ENCODE measurements at regions not wholly inside any gene's neighbourhood (a gene's known extent, or its start where the extent isn't known, plus 50 kb on each side); places are given as distances from the start of the nearest gene placed in this dataset.

DNA sequence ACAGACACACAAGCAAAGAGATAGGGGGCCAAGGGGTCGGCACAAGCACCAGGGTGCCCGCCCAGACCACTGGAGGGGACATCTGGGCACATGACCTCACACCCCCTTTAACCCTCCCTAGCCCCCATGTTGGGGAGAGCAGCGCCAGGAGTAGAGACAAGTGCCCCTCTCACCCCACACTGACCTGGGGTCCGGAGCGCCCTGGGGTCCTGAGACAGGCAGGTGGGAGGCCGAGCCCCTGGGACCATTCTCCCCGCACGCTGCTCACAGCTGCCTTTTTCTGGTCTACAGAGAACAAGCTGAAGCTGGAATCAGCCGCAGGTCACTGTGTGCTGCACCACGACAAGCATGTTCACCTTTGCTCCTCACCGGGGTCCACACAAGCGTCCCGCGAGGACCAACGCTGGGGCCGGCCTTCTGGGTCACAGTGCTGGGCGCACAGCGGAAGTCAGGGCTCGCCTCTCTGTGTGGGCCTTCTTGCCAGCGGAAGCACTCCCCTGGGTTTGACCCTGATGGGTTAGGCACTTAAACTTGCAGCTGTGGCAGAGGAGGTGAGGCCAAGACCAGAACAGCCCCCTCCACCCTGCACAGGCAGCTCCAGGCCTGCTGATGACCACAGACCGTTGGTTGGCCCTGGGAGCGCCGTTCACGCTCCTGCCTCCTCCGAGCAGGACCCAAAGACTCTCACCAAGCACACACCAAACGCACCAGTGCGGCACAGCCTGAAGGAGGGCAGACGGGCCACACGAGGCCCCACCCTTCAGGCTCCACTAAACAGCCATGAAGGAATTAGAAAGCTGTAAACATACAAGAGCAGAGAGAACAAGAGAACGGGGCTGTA is 275.3 kb downstream of the EIPR1 start:
- H3K4me1 ChIP-seq, result peaks cover 19 to 25% of the 10 kb centered on the region in 2 donors
- TF ChIP-seq, protein P1, sequence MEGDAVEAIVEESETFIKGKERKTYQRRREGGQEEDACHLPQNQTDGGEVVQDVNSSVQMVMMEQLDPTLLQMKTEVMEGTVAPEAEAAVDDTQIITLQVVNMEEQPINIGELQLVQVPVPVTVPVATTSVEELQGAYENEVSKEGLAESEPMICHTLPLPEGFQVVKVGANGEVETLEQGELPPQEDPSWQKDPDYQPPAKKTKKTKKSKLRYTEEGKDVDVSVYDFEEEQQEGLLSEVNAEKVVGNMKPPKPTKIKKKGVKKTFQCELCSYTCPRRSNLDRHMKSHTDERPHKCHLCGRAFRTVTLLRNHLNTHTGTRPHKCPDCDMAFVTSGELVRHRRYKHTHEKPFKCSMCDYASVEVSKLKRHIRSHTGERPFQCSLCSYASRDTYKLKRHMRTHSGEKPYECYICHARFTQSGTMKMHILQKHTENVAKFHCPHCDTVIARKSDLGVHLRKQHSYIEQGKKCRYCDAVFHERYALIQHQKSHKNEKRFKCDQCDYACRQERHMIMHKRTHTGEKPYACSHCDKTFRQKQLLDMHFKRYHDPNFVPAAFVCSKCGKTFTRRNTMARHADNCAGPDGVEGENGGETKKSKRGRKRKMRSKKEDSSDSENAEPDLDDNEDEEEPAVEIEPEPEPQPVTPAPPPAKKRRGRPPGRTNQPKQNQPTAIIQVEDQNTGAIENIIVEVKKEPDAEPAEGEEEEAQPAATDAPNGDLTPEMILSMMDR (IDR thresholded peaks at IDR 0.05), result no peak
- no peak for TF ChIP-seq POLR2A (IDR thresholded peaks at IDR 0.05)
- intact Hi-C loops (cut with DNase I), result no loop called here
- H3K36me3 ChIP-seq, result no peaks in the 10 kb centered on the region
- H3K4me3 ChIP-seq (replicated peaks in 1 of 3), result no peak overlapping the region
- H3K9me3 ChIP-seq, result no peaks in the 10 kb centered on the region
- H3K27me3 ChIP-seq, result no peaks in the 10 kb centered on the region
- peak; percentile 59 to 71 for DNase-seq
- peak overlapping the region in 2 of 3 donors; percentile 18 to 56 for H3K27ac ChIP-seq
- 79 to 81% methylated on average over 19 to 24 of the region's 30 CpGs for WGBS, 2 donors

- Histone ChIP-seq H3K4me3 (replicated peaks in 1 of 3) (no peak overlapping the region), H3K27ac (no peak overlapping the region), H3K27me3 (no peaks in the 10 kb centered on the region), H3K36me3 (no peaks in the 10 kb centered on the region), H3K9me3 (no peaks in the 10 kb centered on the region), H3K4me1 (peaks cover 19 to 25% of the 10 kb centered on the region in 2 donors)
- intact Hi-C loops (cut with DNase I), result no loop called here
- 84 to 92% methylated on average over 34 of the region's 34 CpGs for WGBS, 2 donors
- TF ChIP-seq, protein P1 (IDR thresholded peaks at IDR 0.05), result no peak
- TF ChIP-seq POLR2A (IDR thresholded peaks at IDR 0.05), result no peak
- DNase-seq, result no peak
These were observed 276.3 kb downstream of the EIPR1 start for GRCh38 chr2:3101016-3101942.

- no peak overlapping the region for H3K4me3 ChIP-seq (replicated peaks in 1 of 3)
- no peaks in the 10 kb centered on the region for H3K27me3 ChIP-seq
- H3K36me3 ChIP-seq, result no peaks in the 10 kb centered on the region
- H3K9me3 ChIP-seq, result no peaks in the 10 kb centered on the region
- intact Hi-C loops (cut with DNase I), result no loop called here
- 61 to 72% methylated on average over 8 of the region's 8 CpGs for WGBS, 2 donors
- DNase-seq, result no peak
- H3K4me1 ChIP-seq, result peaks cover 12 to 18% of the 10 kb centered on the region in 2 donors
- no peak for TF ChIP-seq POLR2A (IDR thresholded peaks at IDR 0.05)
- TF ChIP-seq, protein P1 (IDR thresholded peaks at IDR 0.05), result no peak
- H3K27ac ChIP-seq, result no peak overlapping the region
These were observed 277.2 kb downstream of the EIPR1 start for GRCh38 chr2:3100386-3100785.

DNA sequence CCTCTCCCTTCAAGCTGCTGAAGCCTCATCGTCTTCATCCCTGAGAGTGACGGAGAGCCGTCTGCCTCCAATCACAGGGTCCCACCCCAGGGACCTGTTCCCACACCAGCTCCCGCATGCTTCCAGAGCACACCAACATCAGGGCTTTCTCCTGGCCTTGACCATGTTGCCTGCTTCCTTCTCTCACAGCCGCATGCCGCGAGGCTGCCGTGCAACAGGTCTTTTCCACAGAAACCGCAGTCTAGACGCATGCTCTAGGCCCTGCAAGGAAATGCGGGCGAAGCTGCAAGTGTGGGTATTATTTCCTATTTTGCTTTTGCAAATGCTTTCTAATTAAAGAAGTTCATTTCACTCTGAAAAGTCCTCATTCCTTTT is 277.8 kb downstream of the EIPR1 start:
- TF ChIP-seq, protein P1 (IDR thresholded peaks at IDR 0.05), result no peak
- no peak for TF ChIP-seq POLR2A (IDR thresholded peaks at IDR 0.05)
- intact Hi-C loops (cut with DNase I), result no loop called here

More for the DNA sequence above, 277.8 kb downstream of the EIPR1 start:
- Histone ChIP-seq H3K4me1 (peaks cover 10 to 15% of the 10 kb centered on the region in 2 donors), H3K27ac (no peak overlapping the region), H3K36me3 (no peaks in the 10 kb centered on the region), H3K4me3 (replicated peaks in 1 of 3) (no peak overlapping the region), H3K9me3 (no peaks in the 10 kb centered on the region), H3K27me3 (no peaks in the 10 kb centered on the region)
- DNase-seq, result no peak
- WGBS, 2 donors, result 92% methylated on average over 12 of the region's 12 CpGs

Data from thyroid gland (tissue), 4 donors.